ENCODE measurements at regions not wholly inside any gene's neighbourhood (a gene's known extent, or its start where the extent isn't known, plus 50 kb on each side); places are given as distances from the start of the nearest gene placed in this dataset.

- no peaks in the 10 kb centered on the region for H3K9me2 ChIP-seq (ENCODE audit: insufficient read depth, low read length)
- no peaks in the 10 kb centered on the region for H3F3A ChIP-seq (ENCODE audit: insufficient read depth, low read length, poor library complexity, severe bottlenecking)
- no peaks in the 10 kb centered on the region for H3K27me3 ChIP-seq (ENCODE audit: insufficient read depth, low read depth, low read length)
- no peaks in the 10 kb centered on the region for H3K9me3 ChIP-seq (ENCODE audit: low read length)
- no peak overlapping the region for H3K27ac ChIP-seq (ENCODE audit: low read length)
- H4K20me1 ChIP-seq (ENCODE audit: insufficient read depth), result no peaks in the 10 kb centered on the region
- no peak overlapping the region for H3K4me3 ChIP-seq (ENCODE audit: low read length)
- H3K4me2 ChIP-seq (ENCODE audit: low read length), result no peak overlapping the region
- H2AFZ ChIP-seq (ENCODE audit: low read depth, low read length), result no peak overlapping the region
- TF ChIP-seq MXI1 (conservative IDR thresholded peaks at IDR 0.05; ENCODE audit: poor library complexity, severe bottlenecking) (no peak), EP300 (conservative IDR thresholded peaks at IDR 0.05; ENCODE audit: poor library complexity, severe bottlenecking) (no peak), SMC3 (conservative IDR thresholded peaks at IDR 0.05; ENCODE audit: poor library complexity) (no peak), REST (IDR thresholded peaks at IDR 0.05; ENCODE audit: borderline replicate concordance) (no peak), TAF1 (IDR thresholded peaks at IDR 0.05; ENCODE audit: low read depth) (no peak), CTCF (IDR thresholded peaks at IDR 0.05; ENCODE audit: poor library complexity, severe bottlenecking) (no peak)
- no peaks in the 10 kb centered on the region for H3K36me3 ChIP-seq (ENCODE audit: insufficient read depth, low read length)
- H3K79me2 ChIP-seq (replicated peaks; ENCODE audit: insufficient read depth, low read length), result no peaks in the 10 kb centered on the region
- no peak overlapping the region for H3K9ac ChIP-seq (ENCODE audit: low read length)
Measured at GRCh38 chr13:72650051-72650700, 77.3 kb downstream of the MZT1 start.

- Histone ChIP-seq H4K20me1 (ENCODE audit: insufficient read depth) (no peaks in the 10 kb centered on the region), H3F3A (ENCODE audit: insufficient read depth, low read length, poor library complexity, severe bottlenecking) (no peaks in the 10 kb centered on the region), H2AFZ (ENCODE audit: low read depth, low read length) (no peak overlapping the region), H3K9me2 (ENCODE audit: insufficient read depth, low read length) (no peaks in the 10 kb centered on the region), H3K27ac (ENCODE audit: low read length) (no peak overlapping the region), H3K27me3 (ENCODE audit: insufficient read depth, low read depth, low read length) (no peaks in the 10 kb centered on the region), H3K4me2 (ENCODE audit: low read length) (no peak overlapping the region), H3K79me2 (replicated peaks; ENCODE audit: insufficient read depth, low read length) (no peaks in the 10 kb centered on the region), H3K9me3 (ENCODE audit: low read length) (no peaks in the 10 kb centered on the region), H3K4me3 (ENCODE audit: low read length) (no peak overlapping the region), H3K9ac (ENCODE audit: low read length) (no peak overlapping the region), H3K36me3 (ENCODE audit: insufficient read depth, low read length) (no peaks in the 10 kb centered on the region)
- peak; percentile 15 for TF ChIP-seq CTCF (IDR thresholded peaks at IDR 0.05; ENCODE audit: poor library complexity, severe bottlenecking)
- no peak for TF ChIP-seq SMC3 (conservative IDR thresholded peaks at IDR 0.05; ENCODE audit: poor library complexity)
Measured at GRCh38 chr13:72648513-72649065, 78.8 kb downstream of the MZT1 start.

All from neural cell (in vitro differentiated cells).